ENCODE measurements at regions not wholly inside any gene's neighbourhood (a gene's known extent, or its start where the extent isn't known, plus 50 kb on each side); places are given as distances from the start of the nearest gene placed in this dataset.

DNA sequence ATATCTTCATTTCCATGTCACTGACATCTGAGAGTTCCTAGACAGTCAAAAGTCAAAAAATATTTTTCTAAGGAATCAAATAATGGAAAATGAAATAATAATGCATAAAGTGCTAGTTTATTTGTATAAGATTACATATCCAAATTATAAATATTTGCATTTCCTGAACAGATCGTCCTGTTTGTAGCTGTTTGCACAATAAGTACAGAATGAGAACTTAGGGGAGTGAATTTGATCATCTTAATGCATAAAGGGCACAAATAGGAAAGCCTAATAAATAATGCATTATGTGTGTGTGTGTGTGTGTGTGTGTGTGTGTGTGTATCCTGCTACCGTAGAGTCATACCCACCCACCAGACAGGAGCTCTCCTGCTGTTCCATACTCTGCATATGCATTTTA lies 521.0 kb upstream of the EPHA7 start:
- H3K4me3 ChIP-seq (ENCODE audit: extremely low read depth, insufficient read depth, low read length, poor library complexity, severe bottlenecking): no peak overlapping the region
- no peaks in the 10 kb centered on the region for H3K36me3 ChIP-seq (ENCODE audit: control insufficient read depth, insufficient read depth, low read length)
- no peaks in the 10 kb centered on the region for H3K9me3 ChIP-seq (ENCODE audit: control insufficient read depth, low read length)
- H3K27ac ChIP-seq (ENCODE audit: low read depth, low read length, severe bottlenecking): no peak overlapping the region
- H3K4me1 ChIP-seq (ENCODE audit: control insufficient read depth, insufficient read depth, low read length, poor library complexity, severe bottlenecking): no peaks in the 10 kb centered on the region
- WGBS, 2 experiments (ENCODE audit: insufficient coverage in 2 of 2): 100% methylated on average over 2 of the region's 2 CpGs; no CpG with 5 or more reads in 1 of the 2 experiments

DNA sequence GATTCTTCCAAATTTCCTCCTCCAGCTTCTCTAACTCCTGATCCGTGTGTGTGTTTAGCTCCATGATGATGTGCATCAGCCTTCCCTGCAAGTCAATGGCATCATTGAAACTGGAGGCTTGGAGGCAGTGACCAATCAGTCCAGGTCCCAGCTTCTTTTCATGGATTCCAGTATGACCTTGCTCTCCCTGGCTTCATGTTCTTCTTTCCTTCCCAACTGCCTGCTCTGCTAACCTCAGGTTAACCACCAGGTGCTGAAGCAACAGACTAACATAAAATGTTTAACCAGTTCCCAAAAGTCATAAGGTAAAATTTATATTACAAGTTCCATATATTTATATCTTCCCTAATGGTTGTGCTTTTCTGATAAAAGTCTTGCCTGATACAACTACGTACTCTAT lies 512.8 kb upstream of the EPHA7 start:
- H3K4me1 ChIP-seq (ENCODE audit: control insufficient read depth, insufficient read depth, low read length, poor library complexity, severe bottlenecking): peaks cover 6% of the 10 kb centered on the region
- H3K27ac ChIP-seq (ENCODE audit: low read depth, low read length, severe bottlenecking): no peak overlapping the region
- H3K9me3 ChIP-seq (ENCODE audit: control insufficient read depth, low read length): no peaks in the 10 kb centered on the region
- H3K36me3 ChIP-seq (ENCODE audit: control insufficient read depth, insufficient read depth, low read length): no peaks in the 10 kb centered on the region
- 100% methylated on average over 1 to 2 of the region's 2 CpGs for whole genome bisulfite sequencing, 2 experiments (ENCODE audit: insufficient coverage in 2 of 2)
- H3K4me3 ChIP-seq (ENCODE audit: extremely low read depth, insufficient read depth, low read length, poor library complexity, severe bottlenecking): no peak overlapping the region

DNA sequence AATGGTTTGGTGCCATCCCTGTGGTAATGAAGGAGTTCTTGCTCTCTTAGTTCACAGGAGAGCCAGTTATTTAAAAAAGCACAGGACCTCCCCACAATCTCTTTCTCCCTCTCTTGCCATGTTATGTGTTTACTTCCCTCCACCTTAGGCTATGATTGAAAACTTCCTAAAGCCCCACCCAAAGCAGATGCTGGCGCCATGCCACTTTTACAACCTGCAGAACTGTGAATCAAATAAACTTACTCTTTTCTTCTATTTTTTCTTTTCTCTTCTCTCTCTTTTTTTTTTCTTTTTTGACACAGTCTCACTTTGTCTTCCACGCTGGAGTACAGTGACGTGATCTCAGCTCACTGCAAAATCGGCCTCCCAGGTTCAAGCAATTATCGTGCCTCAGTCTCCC lies 508.4 kb upstream of the EPHA7 start:
- no peaks in the 10 kb centered on the region for H3K9me3 ChIP-seq (ENCODE audit: control insufficient read depth, low read length)
- 93 to 100% methylated on average over 3 of the region's 5 CpGs for WGBS, 2 experiments (ENCODE audit: insufficient coverage in 2 of 2)
- no peaks in the 10 kb centered on the region for H3K36me3 ChIP-seq (ENCODE audit: control insufficient read depth, insufficient read depth, low read length)
- H3K27ac ChIP-seq (ENCODE audit: low read depth, low read length, severe bottlenecking): peak overlapping the region; percentile 44
- no peak overlapping the region for H3K4me3 ChIP-seq (ENCODE audit: extremely low read depth, insufficient read depth, low read length, poor library complexity, severe bottlenecking)
- H3K4me1 ChIP-seq (ENCODE audit: control insufficient read depth, insufficient read depth, low read length, poor library complexity, severe bottlenecking): peaks cover 12% of the 10 kb centered on the region

DNA sequence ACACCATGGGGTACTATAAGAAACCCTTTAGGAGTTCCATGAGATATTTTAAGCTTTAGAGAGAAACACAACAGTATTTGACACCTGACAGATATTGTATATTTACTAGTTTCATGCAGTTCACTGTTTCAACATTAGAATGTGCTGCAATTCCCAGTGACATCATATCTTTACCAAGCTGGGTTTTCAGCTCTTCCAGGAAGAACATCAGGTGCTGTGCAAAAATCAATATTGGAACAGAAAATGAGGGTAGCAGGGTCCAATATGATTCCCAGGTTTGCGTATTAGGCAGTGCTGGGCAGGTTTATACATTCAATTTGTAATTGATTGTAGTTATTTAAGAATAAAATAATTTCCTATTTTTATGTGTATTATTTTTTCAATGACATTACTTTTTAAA lies 500.0 kb upstream of the EPHA7 start:
- H3K4me1 ChIP-seq (ENCODE audit: control insufficient read depth, insufficient read depth, low read length, poor library complexity, severe bottlenecking): no peaks in the 10 kb centered on the region
- no CpG with 5 or more reads among the region's 1 CpG for WGBS, 2 experiments (ENCODE audit: insufficient coverage in 2 of 2)
- H3K27ac ChIP-seq (ENCODE audit: low read depth, low read length, severe bottlenecking): no peak overlapping the region
- H3K4me3 ChIP-seq (ENCODE audit: extremely low read depth, insufficient read depth, low read length, poor library complexity, severe bottlenecking): no peak overlapping the region
- no peaks in the 10 kb centered on the region for H3K9me3 ChIP-seq (ENCODE audit: control insufficient read depth, low read length)
- no peaks in the 10 kb centered on the region for H3K36me3 ChIP-seq (ENCODE audit: control insufficient read depth, insufficient read depth, low read length)

DNA sequence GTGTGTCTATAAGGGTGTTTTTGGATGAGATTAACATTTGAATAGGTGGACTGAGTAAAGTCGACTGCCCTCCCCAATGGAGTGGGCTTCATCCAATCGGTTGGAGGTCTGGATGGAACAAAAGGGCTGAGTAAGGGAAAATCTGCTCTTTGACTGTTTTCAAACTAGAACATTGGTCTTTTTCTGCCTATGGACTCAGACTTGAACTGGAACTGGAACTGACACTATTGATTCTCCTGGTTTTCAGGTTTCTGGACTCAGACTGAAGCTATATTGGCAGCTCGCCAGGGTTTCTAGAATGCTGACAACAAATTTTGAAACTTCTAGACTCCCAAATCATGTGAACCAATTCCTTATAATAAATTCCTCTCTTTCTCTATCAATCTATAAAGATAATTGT lies 498.9 kb upstream of the EPHA7 start:
- no peak overlapping the region for H3K27ac ChIP-seq (ENCODE audit: low read depth, low read length, severe bottlenecking)
- no peaks in the 10 kb centered on the region for H3K9me3 ChIP-seq (ENCODE audit: control insufficient read depth, low read length)
- H3K4me1 ChIP-seq (ENCODE audit: control insufficient read depth, insufficient read depth, low read length, poor library complexity, severe bottlenecking): no peaks in the 10 kb centered on the region
- no peak overlapping the region for H3K4me3 ChIP-seq (ENCODE audit: extremely low read depth, insufficient read depth, low read length, poor library complexity, severe bottlenecking)
- WGBS, 2 experiments (ENCODE audit: insufficient coverage in 2 of 2): 73 to 86% methylated on average over 2 to 3 of the region's 3 CpGs
- H3K36me3 ChIP-seq (ENCODE audit: control insufficient read depth, insufficient read depth, low read length): no peaks in the 10 kb centered on the region

DNA sequence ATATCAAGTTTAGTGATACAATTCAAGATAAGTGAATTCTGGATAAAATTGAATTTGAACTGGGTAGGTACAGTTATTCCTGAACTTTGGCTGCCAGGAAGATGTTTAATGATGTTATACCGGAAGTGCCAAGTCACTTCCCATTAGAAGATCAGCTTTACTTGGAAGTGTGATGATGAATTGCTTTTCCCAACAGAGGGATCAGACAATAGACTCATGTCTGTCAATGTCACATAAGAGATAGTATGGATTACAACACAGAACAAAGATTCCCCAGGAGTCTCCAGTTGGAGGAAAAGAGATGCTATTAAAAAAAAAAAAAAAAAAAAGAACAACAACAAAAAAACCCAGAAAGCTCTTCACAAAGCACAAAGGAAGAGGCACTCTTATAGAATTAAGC lies 497.9 kb upstream of the EPHA7 start:
- Histone ChIP-seq H3K4me1 (ENCODE audit: control insufficient read depth, insufficient read depth, low read length, poor library complexity, severe bottlenecking) (no peaks in the 10 kb centered on the region), H3K27ac (ENCODE audit: low read depth, low read length, severe bottlenecking) (no peak overlapping the region), H3K36me3 (ENCODE audit: control insufficient read depth, insufficient read depth, low read length) (no peaks in the 10 kb centered on the region), H3K4me3 (ENCODE audit: extremely low read depth, insufficient read depth, low read length, poor library complexity, severe bottlenecking) (no peak overlapping the region), H3K9me3 (ENCODE audit: control insufficient read depth, low read length) (no peaks in the 10 kb centered on the region)
- 86% methylated on average over 1 of the region's 1 CpG; no CpG with 5 or more reads in 1 of the 2 experiments for WGBS, 2 experiments (ENCODE audit: insufficient coverage in 2 of 2)

DNA sequence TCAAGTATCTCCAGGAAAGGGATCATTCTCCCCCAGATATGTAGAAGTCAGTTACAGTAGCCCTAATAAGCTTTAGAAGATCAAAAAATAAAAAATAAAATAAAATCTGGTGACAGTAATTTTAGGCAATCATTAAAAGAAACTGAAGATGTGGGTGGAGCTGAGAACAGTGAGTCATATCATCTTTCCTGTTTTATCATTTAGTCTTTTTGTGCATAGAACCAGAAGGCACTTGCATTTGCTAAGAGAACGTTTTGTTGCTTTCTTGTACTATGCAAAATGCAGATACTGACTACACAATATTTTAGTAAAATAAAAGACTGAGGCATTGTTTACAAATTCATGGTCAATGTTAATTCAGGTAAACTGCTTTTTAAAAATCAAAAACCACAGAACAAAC lies 497.4 kb upstream of the EPHA7 start:
- H3K4me1 ChIP-seq (ENCODE audit: control insufficient read depth, insufficient read depth, low read length, poor library complexity, severe bottlenecking): no peaks in the 10 kb centered on the region
- no peaks in the 10 kb centered on the region for H3K9me3 ChIP-seq (ENCODE audit: control insufficient read depth, low read length)
- no CpG with 5 or more reads among the region's 1 CpG for WGBS, 2 experiments (ENCODE audit: insufficient coverage in 2 of 2)

DNA sequence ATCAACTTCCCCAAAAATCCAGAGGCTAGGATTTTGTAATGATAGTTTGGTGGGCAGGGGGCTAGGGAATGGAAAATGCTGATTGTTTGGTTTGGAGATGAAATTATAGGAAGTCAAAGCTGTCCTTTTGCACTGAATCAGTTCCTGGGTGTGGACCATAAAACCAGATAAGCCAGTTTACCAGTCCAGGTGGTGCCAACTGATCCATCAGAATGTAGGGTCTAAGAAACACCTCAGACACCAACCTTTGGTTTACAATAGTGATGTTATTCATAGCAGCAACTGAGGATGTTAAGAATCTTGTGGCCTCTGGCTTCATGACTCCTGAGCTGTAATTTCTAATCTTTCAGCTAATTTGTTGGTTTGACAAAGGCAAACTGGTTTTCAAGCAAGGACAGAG lies 496.6 kb upstream of the EPHA7 start:
- no peaks in the 10 kb centered on the region for H3K9me3 ChIP-seq (ENCODE audit: control insufficient read depth, low read length)
- no peak overlapping the region for H3K27ac ChIP-seq (ENCODE audit: low read depth, low read length, severe bottlenecking)
- no peaks in the 10 kb centered on the region for H3K4me1 ChIP-seq (ENCODE audit: control insufficient read depth, insufficient read depth, low read length, poor library complexity, severe bottlenecking)
- H3K4me3 ChIP-seq (ENCODE audit: extremely low read depth, insufficient read depth, low read length, poor library complexity, severe bottlenecking): no peak overlapping the region
- H3K36me3 ChIP-seq (ENCODE audit: control insufficient read depth, insufficient read depth, low read length): no peaks in the 10 kb centered on the region

More for the DNA sequence above, 497.4 kb upstream of the EPHA7 start:
- no peak overlapping the region for H3K27ac ChIP-seq (ENCODE audit: low read depth, low read length, severe bottlenecking)
- H3K4me3 ChIP-seq (ENCODE audit: extremely low read depth, insufficient read depth, low read length, poor library complexity, severe bottlenecking): no peak overlapping the region
- H3K36me3 ChIP-seq (ENCODE audit: control insufficient read depth, insufficient read depth, low read length): no peaks in the 10 kb centered on the region

DNA sequence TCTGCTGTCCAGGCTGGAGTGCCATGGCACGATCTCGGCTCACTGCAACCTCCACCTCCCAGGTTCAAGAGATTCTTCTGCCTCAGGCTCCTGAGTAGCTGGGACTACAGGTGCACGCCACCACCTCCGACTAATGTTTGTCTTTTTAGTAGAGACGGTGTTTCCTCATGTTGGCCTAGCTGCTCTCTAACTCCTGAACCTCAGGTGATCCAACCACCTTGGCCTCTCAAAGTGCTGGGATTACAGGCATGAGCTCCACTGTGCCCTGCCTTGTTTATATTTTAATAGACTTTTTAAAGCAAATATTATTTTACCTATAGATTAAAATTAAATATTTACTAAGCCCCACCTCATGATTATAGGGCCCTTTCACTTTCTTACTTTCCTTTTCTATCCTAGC lies 483.2 kb upstream of the EPHA7 start:
- no peaks in the 10 kb centered on the region for H3K4me1 ChIP-seq (ENCODE audit: control insufficient read depth, insufficient read depth, low read length, poor library complexity, severe bottlenecking)
- 95 to 100% methylated on average over 4 to 5 of the region's 5 CpGs for WGBS, 2 experiments (ENCODE audit: insufficient coverage in 2 of 2)
- H3K4me3 ChIP-seq (ENCODE audit: extremely low read depth, insufficient read depth, low read length, poor library complexity, severe bottlenecking): no peak overlapping the region
- no peaks in the 10 kb centered on the region for H3K9me3 ChIP-seq (ENCODE audit: control insufficient read depth, low read length)
- no peak overlapping the region for H3K27ac ChIP-seq (ENCODE audit: low read depth, low read length, severe bottlenecking)
- no peaks in the 10 kb centered on the region for H3K36me3 ChIP-seq (ENCODE audit: control insufficient read depth, insufficient read depth, low read length)

DNA sequence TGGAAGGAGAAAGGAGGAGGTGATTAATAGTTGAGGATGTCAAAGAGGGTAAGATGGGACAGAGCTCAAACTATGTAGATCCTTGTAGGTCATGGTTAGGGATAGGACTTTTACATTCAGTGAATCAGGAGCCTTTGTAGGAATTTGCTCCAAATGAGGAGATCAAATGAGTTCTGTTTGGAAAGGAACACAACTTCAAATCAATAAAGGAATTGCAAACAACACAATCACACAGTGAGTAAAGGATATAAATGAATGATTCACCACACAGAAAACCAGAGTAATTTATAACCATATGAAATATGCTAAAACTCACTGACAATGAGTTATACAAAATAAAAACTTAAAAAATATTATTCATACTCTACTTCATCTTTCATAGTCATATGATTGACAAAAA lies 480.8 kb upstream of the EPHA7 start:
- no peaks in the 10 kb centered on the region for H3K9me3 ChIP-seq (ENCODE audit: control insufficient read depth, low read length)
- H3K4me1 ChIP-seq (ENCODE audit: control insufficient read depth, insufficient read depth, low read length, poor library complexity, severe bottlenecking): no peaks in the 10 kb centered on the region
- H3K27ac ChIP-seq (ENCODE audit: low read depth, low read length, severe bottlenecking): no peak overlapping the region
- H3K4me3 ChIP-seq (ENCODE audit: extremely low read depth, insufficient read depth, low read length, poor library complexity, severe bottlenecking): no peak overlapping the region
- H3K36me3 ChIP-seq (ENCODE audit: control insufficient read depth, insufficient read depth, low read length): no peaks in the 10 kb centered on the region

DNA sequence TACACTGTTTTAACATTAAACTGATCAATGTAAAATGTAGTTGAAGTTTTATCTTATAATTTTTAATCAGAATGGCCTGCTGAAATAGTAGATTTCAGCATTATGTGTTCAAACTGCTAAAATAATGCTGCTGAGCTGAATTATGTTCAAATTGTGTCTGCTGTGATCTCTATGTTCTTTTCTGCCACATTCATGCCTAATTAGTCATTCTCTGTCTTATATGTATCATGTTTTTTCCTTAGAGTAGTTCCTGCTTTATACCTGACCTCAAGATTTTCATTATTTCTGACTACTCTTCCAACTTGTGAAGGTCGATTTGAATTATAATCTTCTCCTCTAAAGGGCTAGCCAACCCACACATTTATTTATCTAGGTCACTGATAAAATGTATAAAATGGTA lies 476.7 kb upstream of the EPHA7 start:
- Histone ChIP-seq H3K9me3 (ENCODE audit: control insufficient read depth, low read length) (no peaks in the 10 kb centered on the region), H3K27ac (ENCODE audit: low read depth, low read length, severe bottlenecking) (no peak overlapping the region), H3K4me1 (ENCODE audit: control insufficient read depth, insufficient read depth, low read length, poor library complexity, severe bottlenecking) (no peaks in the 10 kb centered on the region), H3K36me3 (ENCODE audit: control insufficient read depth, insufficient read depth, low read length) (no peaks in the 10 kb centered on the region), H3K4me3 (ENCODE audit: extremely low read depth, insufficient read depth, low read length, poor library complexity, severe bottlenecking) (no peak overlapping the region)
- no CpG with 5 or more reads among the region's 1 CpG for WGBS, 2 experiments (ENCODE audit: insufficient coverage in 2 of 2)

DNA sequence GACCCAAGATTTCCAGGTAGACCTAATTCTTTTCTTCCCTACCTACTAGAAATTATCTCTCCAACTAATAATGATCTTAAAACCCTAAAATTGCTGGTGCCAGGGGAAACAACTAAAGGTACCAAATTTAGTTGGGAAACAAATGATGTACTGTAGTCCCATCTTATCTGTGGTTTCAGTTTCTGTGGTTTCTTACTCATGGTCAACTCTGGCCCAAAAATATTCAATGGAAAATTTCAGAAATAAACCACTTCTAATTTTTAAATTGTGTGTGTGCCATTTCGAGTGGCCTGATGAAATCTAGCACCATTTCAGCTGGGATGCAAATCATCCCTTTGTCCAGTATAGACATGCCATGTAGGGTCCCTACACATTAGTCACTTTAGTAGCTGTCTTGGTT lies 475.2 kb upstream of the EPHA7 start:
- WGBS, 2 experiments (ENCODE audit: insufficient coverage in 2 of 2): 100% methylated on average over 1 of the region's 1 CpG; no CpG with 5 or more reads in 1 of the 2 experiments
- Histone ChIP-seq H3K4me3 (ENCODE audit: extremely low read depth, insufficient read depth, low read length, poor library complexity, severe bottlenecking) (no peak overlapping the region), H3K36me3 (ENCODE audit: control insufficient read depth, insufficient read depth, low read length) (no peaks in the 10 kb centered on the region), H3K27ac (ENCODE audit: low read depth, low read length, severe bottlenecking) (no peak overlapping the region), H3K4me1 (ENCODE audit: control insufficient read depth, insufficient read depth, low read length, poor library complexity, severe bottlenecking) (no peaks in the 10 kb centered on the region), H3K9me3 (ENCODE audit: control insufficient read depth, low read length) (no peaks in the 10 kb centered on the region)

All from mesodermal cell (in vitro differentiated cells).